ENCODE measurements at regions not wholly inside any gene's neighbourhood (a gene's known extent, or its start where the extent isn't known, plus 50 kb on each side); places are given as distances from the start of the nearest gene placed in this dataset.

- in situ Hi-C loops (cut with HindIII; ENCODE audit: low sequenced_read_pairs): no loop called here
- DNase-seq (ENCODE audit: low read depth): no peak
- no peak for TF ChIP-seq CTCF (IDR thresholded peaks at IDR 0.05; ENCODE audit: low read depth, low read length, missing control alignments)
- no peak overlapping the region for H3K4me3 ChIP-seq (ENCODE audit: low read depth, low read length)
Observed at GRCh38 chr4:182147391-182147790, 95.8 kb upstream of the TENM3 start.

GRCh38 chr4:182150645-182151044, 92.6 kb upstream of the TENM3 start:
- in situ Hi-C loops (cut with HindIII; ENCODE audit: low sequenced_read_pairs): no loop called here
- no peak overlapping the region for H3K4me3 ChIP-seq (ENCODE audit: low read depth, low read length)
- TF ChIP-seq CTCF (IDR thresholded peaks at IDR 0.05; ENCODE audit: low read depth, low read length, missing control alignments): no peak
- DNase-seq (ENCODE audit: low read depth): no peak

GRCh38 chr4:182155806-182156205, 87.4 kb upstream of the TENM3 start:
- no peak for TF ChIP-seq CTCF (IDR thresholded peaks at IDR 0.05; ENCODE audit: low read depth, low read length, missing control alignments)
- in situ Hi-C loops (cut with HindIII; ENCODE audit: low sequenced_read_pairs): no loop called here
- H3K4me3 ChIP-seq (ENCODE audit: low read depth, low read length): no peak overlapping the region
- no peak for DNase-seq (ENCODE audit: low read depth)

- H3K4me3 ChIP-seq (ENCODE audit: low read depth, low read length): no peak overlapping the region
- no peak for TF ChIP-seq CTCF (IDR thresholded peaks at IDR 0.05; ENCODE audit: low read depth, low read length, missing control alignments)
- in situ Hi-C loops (cut with HindIII; ENCODE audit: low sequenced_read_pairs): no loop called here
- DNase-seq (ENCODE audit: low read depth): no peak
Observed at GRCh38 chr4:182163180-182163579, 80.0 kb upstream of the TENM3 start.

GRCh38 chr4:182169572-182169971, 73.6 kb upstream of the TENM3 start:
- H3K4me3 ChIP-seq (ENCODE audit: low read depth, low read length): no peak overlapping the region
- no peak for TF ChIP-seq CTCF (IDR thresholded peaks at IDR 0.05; ENCODE audit: low read depth, low read length, missing control alignments)
- DNase-seq (ENCODE audit: low read depth): no peak
- in situ Hi-C loops (cut with HindIII; ENCODE audit: low sequenced_read_pairs): no loop called here

- in situ Hi-C loops (cut with HindIII; ENCODE audit: low sequenced_read_pairs): no loop called here
- TF ChIP-seq CTCF (IDR thresholded peaks at IDR 0.05; ENCODE audit: low read depth, low read length, missing control alignments): no peak
- no peak overlapping the region for H3K4me3 ChIP-seq (ENCODE audit: low read depth, low read length)
- DNase-seq (ENCODE audit: low read depth): no peak
Observed at GRCh38 chr4:182169987-182170386, 73.2 kb upstream of the TENM3 start.

GRCh38 chr4:182170417-182170935, 72.7 kb upstream of the TENM3 start:
- in situ Hi-C loops (cut with HindIII; ENCODE audit: low sequenced_read_pairs): no loop called here
- TF ChIP-seq CTCF (IDR thresholded peaks at IDR 0.05; ENCODE audit: low read depth, low read length, missing control alignments): no peak
- no peak for DNase-seq (ENCODE audit: low read depth)
- no peak overlapping the region for H3K4me3 ChIP-seq (ENCODE audit: low read depth, low read length)

Data from astrocyte of the cerebellum (primary cell).